Hepatocyte (in vitro differentiated cells): ENCODE measurements at regions not wholly inside any gene's neighbourhood (a gene's known extent, or its start where the extent isn't known, plus 50 kb on each side); places are given as distances from the start of the nearest gene placed in this dataset.

ENCODE experiments used
- DNase-seq: peaks from one replicate; pipeline ENCODE4 v3.0.0-alpha.2; 2016; ENCODE audit warnings: low spot score
- H2AFZ ChIP-seq: fragments of 200-600 bp; sonication (generic); 2 replicates; pipeline ENCODE4 v1.6.0; 2016; ENCODE audit warnings: antibody characterized with exemption, mild to moderate bottlenecking
- H3K27ac ChIP-seq: fragments of 200-600 bp; sonication (generic); 2 replicates; pipeline ENCODE4 v1.5.1; 2016; ENCODE audit warnings: mild to moderate bottlenecking
- H3K27me3 ChIP-seq: fragments of 200-600 bp; sonication (generic); 2 replicates; pipeline ENCODE4 v1.6.1; 2016
- H3K36me3 ChIP-seq: fragments of 200-600 bp; sonication (generic); replicated peaks from 2 replicates; pipeline ENCODE4 v1.5.1; 2016; ENCODE audit warnings: low read depth; ENCODE audit not compliant: insufficient read depth
- H3K4me1 ChIP-seq: fragments of 200-600 bp; sonication (generic); 2 replicates; pipeline ENCODE4 v1.5.1; 2016; ENCODE audit warnings: mild to moderate bottlenecking, moderate library complexity; ENCODE audit not compliant: insufficient read depth
- H3K4me2 ChIP-seq: fragments of 200-600 bp; sonication (generic); 2 replicates; pipeline ENCODE4 v1.6.0; 2016
- H3K4me3 ChIP-seq: fragments of 200-600 bp; sonication (generic); 2 replicates; pipeline ENCODE4 v1.5.1; 2016; ENCODE audit warnings: mild to moderate bottlenecking
- H3K79me2 ChIP-seq: fragments of 200-600 bp; sonication (generic); 2 replicates; pipeline ENCODE4 v1.6.0; 2017; ENCODE audit warnings: mild to moderate bottlenecking
- H3K9me2 ChIP-seq: fragments of 200-600 bp; sonication (generic); replicated peaks from 2 replicates; pipeline ENCODE4 v1.6.0; 2017; ENCODE audit warnings: mild to moderate bottlenecking; ENCODE audit not compliant: insufficient read depth
- H3K9me3 ChIP-seq: fragments of 200-600 bp; sonication (generic); 2 replicates; pipeline ENCODE4 v1.5.1; 2016; ENCODE audit warnings: low read depth, mild to moderate bottlenecking
- H4K20me1 ChIP-seq: fragments of 200-600 bp; sonication (generic); 2 replicates; pipeline ENCODE4 v1.6.0; 2016; ENCODE audit warnings: mild to moderate bottlenecking; ENCODE audit not compliant: insufficient read depth, poor library complexity, severe bottlenecking
- EZH2 ChIP-seq: fragments of 200-600 bp; sonication (generic); IDR thresholded peaks from 2 replicates; pipeline ENCODE4 v1.6.1; 2016; ENCODE audit warnings: antibody characterized with exemption, mild to moderate bottlenecking, borderline replicate concordance
- EZH2phosphoT487 ChIP-seq: fragments of 200-600 bp; sonication (generic); IDR thresholded peaks from one replicate; pipeline ENCODE4 v1.6.1; 2018; ENCODE audit warnings: antibody characterized with exemption, mild to moderate bottlenecking, low read depth, moderate library complexity; ENCODE audit not compliant: unreplicated experiment, severe bottlenecking
- WGBS: methylation state at CpG from one replicate; pipeline ENCODE4 v1.1.6; 2016; ENCODE audit warnings: low lambda C conversion rate; ENCODE audit errors: missing lambda C conversion rate; 5-methylcytosine and 5-hydroxymethylcytosine counted together
- TF ChIP-seq, protein P1 (sequence below): fragments of 200-600 bp; sonication (generic); IDR thresholded peaks from 2 replicates; pipeline ENCODE4 v1.5.1; 2016; ENCODE audit warnings: antibody characterized with exemption, mild to moderate bottlenecking; ENCODE audit not compliant: poor library complexity

DNA sequence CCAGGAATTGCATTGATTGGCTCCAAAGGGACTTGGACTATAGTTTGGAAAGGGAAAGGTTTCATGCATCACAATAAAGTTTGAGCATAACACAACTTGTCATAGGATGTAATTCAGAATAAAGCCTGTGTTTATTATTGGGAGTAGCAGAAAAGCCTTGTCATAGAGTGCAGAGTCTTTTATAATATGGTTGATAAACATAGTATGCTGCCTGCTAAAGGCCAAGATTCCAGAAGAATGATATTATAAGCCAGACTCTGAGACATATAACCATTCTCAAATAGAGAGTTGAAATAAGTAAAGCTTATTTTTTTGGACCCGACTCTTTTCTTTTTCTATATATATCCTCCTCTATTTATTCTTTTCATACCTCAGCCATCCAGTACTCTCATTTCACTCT is 207.3 kb downstream of the LRIG3 start:
- Histone ChIP-seq H3K36me3 (no peaks in the 10 kb centered on the region), H4K20me1 (no peaks in the 10 kb centered on the region), H3K4me3 (no peak overlapping the region), H3K27ac (no peak overlapping the region), H3K9me3 (no peaks in the 10 kb centered on the region), H3K4me1 (peaks cover 10% of the 10 kb centered on the region), H3K27me3 (no peaks in the 10 kb centered on the region), H3K79me2 (no peaks in the 10 kb centered on the region), H3K4me2 (no peak overlapping the region), H2AFZ (no peak overlapping the region), H3K9me2 (no peaks in the 10 kb centered on the region)
- TF ChIP-seq EZH2 (no peak), EZH2phosphoT487 (no peak)
- TF ChIP-seq, protein P1, sequence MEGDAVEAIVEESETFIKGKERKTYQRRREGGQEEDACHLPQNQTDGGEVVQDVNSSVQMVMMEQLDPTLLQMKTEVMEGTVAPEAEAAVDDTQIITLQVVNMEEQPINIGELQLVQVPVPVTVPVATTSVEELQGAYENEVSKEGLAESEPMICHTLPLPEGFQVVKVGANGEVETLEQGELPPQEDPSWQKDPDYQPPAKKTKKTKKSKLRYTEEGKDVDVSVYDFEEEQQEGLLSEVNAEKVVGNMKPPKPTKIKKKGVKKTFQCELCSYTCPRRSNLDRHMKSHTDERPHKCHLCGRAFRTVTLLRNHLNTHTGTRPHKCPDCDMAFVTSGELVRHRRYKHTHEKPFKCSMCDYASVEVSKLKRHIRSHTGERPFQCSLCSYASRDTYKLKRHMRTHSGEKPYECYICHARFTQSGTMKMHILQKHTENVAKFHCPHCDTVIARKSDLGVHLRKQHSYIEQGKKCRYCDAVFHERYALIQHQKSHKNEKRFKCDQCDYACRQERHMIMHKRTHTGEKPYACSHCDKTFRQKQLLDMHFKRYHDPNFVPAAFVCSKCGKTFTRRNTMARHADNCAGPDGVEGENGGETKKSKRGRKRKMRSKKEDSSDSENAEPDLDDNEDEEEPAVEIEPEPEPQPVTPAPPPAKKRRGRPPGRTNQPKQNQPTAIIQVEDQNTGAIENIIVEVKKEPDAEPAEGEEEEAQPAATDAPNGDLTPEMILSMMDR, result no peak
- no peak for DNase-seq
- 91% methylated on average over 1 of the region's 1 CpG for WGBS

DNA sequence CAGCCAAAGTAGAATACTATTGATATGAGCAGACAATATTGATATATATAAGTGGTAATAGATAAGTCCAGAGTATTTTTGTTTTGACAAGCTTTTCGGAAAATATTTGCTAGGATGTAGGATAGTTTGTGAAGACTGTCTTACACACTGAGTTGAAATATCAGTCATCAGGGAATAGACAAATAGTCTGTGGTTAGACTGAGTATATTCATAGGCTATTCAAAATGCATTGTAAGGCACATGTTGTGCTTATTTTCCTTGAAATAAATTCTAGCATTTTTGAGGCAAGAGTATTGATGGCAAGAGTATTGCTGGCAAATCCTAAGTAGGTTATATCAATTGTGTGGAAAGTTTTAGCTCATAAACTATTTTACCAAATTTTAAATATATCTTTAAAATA is 201.1 kb downstream of the LRIG3 start:
- H2AFZ ChIP-seq, result no peak overlapping the region
- no peaks in the 10 kb centered on the region for H3K36me3 ChIP-seq
- H3K4me3 ChIP-seq, result no peak overlapping the region
- H3K4me2 ChIP-seq, result no peak overlapping the region
- H3K79me2 ChIP-seq, result no peaks in the 10 kb centered on the region
- no peaks in the 10 kb centered on the region for H3K9me2 ChIP-seq
- WGBS, result 93% methylated on average over 1 of the region's 1 CpG
- no peak for DNase-seq
- no peaks in the 10 kb centered on the region for H3K27me3 ChIP-seq
- TF ChIP-seq EZH2phosphoT487 (no peak), EZH2 (no peak)
- TF ChIP-seq, protein P1, result no peak
- H3K4me1 ChIP-seq, result no peaks in the 10 kb centered on the region
- H3K9me3 ChIP-seq, result no peaks in the 10 kb centered on the region
- no peaks in the 10 kb centered on the region for H4K20me1 ChIP-seq
- no peak overlapping the region for H3K27ac ChIP-seq

DNA sequence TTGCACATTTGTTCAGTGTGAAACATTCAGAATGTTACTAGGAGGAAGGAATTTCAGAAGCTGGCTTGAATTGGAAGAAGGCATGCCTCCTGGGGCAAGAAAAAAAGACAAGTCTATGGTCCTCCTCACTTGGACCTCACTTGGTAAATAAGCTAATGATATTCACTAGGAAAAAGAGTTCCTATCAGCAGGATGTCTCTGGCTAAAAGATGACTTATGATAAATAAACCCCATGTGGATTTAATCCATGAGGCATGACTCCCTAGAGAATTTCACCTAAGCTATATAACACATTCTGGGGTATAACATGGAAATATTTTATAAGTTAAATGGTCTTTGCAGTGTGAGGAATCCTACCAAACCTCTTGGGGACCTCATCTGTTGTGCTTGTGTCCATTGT is 199.9 kb downstream of the LRIG3 start:
- Histone ChIP-seq H3K4me3 (no peak overlapping the region), H3K27ac (no peak overlapping the region), H3K9me2 (no peaks in the 10 kb centered on the region), H4K20me1 (no peaks in the 10 kb centered on the region), H3K36me3 (no peaks in the 10 kb centered on the region), H3K4me2 (no peak overlapping the region), H3K79me2 (no peaks in the 10 kb centered on the region), H2AFZ (no peak overlapping the region), H3K4me1 (no peaks in the 10 kb centered on the region), H3K27me3 (no peaks in the 10 kb centered on the region), H3K9me3 (no peaks in the 10 kb centered on the region)
- DNase-seq, result no peak
- TF ChIP-seq EZH2phosphoT487 (no peak), EZH2 (no peak)
- TF ChIP-seq, protein P1, result no peak

DNA sequence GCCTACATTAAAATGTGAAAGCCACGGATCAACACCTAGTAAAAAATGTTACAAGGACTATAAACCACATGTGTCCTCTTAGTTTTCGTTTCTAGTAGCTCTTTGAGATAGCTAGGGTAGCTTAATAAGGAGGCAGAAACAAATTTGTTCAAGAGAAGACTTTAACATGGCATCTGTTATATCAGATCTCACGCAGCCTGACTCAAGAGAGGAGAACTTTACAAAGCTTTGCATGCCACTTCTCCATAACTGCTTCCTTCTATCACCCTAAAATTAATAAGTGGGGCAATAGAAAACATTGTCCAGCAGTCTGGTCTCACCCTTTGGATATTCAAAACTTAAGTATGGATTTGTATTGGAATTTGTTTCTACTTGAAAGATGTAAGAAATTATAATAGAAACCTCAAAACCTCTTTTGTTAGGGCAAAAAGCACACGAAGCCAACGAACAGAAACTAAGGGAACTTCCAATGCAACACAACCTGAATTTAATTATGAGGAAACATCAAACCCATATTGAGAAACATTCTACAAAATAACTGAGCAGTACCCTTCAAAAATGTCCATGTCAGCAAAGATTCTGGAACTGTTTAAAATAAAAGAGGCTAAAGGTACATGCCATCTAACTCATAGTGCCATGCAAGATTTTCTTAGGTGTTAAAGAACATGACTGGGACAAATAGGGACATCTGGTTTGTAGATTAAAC is 194.8 kb downstream of the LRIG3 start:
- Histone ChIP-seq H3K9me3 (no peaks in the 10 kb centered on the region), H3K4me1 (no peaks in the 10 kb centered on the region), H3K27me3 (no peaks in the 10 kb centered on the region), H3K9me2 (no peaks in the 10 kb centered on the region), H3K36me3 (no peaks in the 10 kb centered on the region), H3K4me2 (no peak overlapping the region), H3K27ac (no peak overlapping the region), H4K20me1 (no peaks in the 10 kb centered on the region), H3K79me2 (no peaks in the 10 kb centered on the region), H3K4me3 (no peak overlapping the region), H2AFZ (no peak overlapping the region)
- WGBS, result 54% methylated on average over 5 of the region's 5 CpGs
- no peak for TF ChIP-seq EZH2phosphoT487
- TF ChIP-seq, protein P1, result no peak
- DNase-seq, result no peak
